NOMO-1 (cell line): ENCODE measurements at regions not wholly inside any gene's neighbourhood (a gene's known extent, or its start where the extent isn't known, plus 50 kb on each side); places are given as distances from the start of the nearest gene placed in this dataset.
"Not testable (repeated sequence)": the region's sequence is repeated elsewhere in the genome, so short reads cannot be mapped to it uniquely, and the experiment has no call there.

Experiments
- DNase-seq, 2 experiments: peaks; one replicate each; lab custom pipeline; 2025; ENCODE audit not compliant: unreplicated experiment in 2 of 2; lab: John Stamatoyannopoulos, UW

DNA sequence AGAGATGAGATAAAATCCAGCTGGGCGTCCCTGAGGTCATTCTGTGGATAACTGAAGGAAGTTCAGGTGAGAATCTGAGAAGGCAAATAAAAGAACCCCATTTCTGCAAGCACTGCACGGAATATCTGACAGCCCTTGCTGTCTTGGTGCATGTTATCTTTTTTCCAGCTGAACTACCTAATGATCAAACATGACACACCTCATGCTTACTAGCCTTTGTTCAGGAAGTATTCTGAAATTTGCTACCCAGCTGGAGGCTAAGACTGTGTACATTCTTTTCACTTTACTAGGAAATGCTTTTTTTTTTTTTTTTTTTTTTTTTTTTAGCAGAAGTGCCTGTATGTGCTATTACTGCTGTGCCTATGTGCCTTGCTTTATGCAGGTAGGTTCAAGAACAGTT lies 718.1 kb downstream of the SMARCA1 start:
- DNase-seq: no peak

- DNase-seq: no peak
These were observed 718.5 kb downstream of the SMARCA1 start for GRCh38 chrX:128804828-128805227.

GRCh38 chrX:128800138-128800537 lies 723.2 kb downstream of the SMARCA1 start:
- no peak for DNase-seq

DNA sequence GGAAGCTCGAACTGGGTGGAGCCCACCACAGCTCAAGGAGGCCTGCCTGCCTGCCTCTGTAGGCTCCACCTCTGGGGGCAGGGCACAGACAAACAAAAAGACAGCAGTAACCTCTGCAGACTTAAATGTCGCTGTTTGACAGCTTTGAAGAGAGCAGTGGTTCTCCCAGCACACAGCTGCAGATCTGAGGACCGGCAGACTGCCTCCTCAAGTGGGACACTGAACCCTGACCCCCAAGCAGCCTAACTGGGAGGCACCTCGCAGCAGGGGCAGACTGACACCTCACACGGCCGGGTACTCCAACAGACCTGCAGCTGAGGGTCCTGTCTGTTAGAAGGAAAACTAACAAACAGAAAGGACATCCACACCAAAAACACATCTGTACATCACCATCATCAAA lies 730.9 kb upstream of the ACTRT1 start:
- DNase-seq: not testable (repeated sequence)

DNA sequence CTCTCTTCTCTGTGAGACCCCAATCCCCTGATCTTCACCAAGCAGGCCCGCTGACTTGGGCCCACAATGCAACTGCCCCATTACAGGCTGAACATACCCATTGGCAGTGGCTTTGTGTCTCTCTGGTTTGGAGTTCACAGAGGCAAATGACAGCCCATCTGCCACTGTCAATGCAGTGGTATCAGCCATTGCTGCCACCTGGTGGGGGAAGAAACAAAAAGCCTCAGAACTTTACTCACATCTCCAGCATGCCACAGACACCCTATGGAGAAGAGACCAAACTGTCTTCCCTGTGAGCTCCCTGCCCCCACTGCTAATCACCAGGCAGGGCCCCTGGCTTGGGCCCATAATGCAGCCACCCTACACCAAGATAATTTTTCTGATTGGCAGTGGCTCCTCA lies 729.3 kb upstream of the ACTRT1 start:
- no peak for DNase-seq

DNA sequence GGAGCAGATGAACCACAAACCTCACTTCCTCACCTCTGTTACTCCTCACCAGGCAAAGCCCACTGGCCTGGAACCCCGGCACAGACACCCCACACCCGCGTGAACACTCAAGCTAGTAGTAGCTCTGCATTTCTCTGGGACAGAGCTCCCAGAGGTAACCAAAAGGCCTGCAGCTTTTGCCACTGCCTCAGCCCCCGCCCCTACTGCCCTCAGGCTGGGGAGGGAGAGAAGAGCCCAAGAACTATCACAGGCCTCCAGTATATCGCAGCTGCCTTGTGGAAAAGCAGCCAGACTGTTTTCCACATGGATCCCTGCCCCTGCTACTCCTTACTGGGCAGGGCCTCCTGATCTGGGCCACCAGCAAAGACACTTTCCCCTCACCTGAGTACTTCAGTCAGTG lies 728.7 kb upstream of the ACTRT1 start:
- no peak for DNase-seq

- no peak for DNase-seq
These were observed 717.3 kb upstream of the ACTRT1 start for GRCh38 chrX:128769495-128769894.

GRCh38 chrX:128759745-128760144 lies 707.5 kb upstream of the ACTRT1 start:
- DNase-seq: no peak

GRCh38 chrX:128759177-128759576 lies 707.0 kb upstream of the ACTRT1 start:
- no peak for DNase-seq

GRCh38 chrX:128754130-128754529 lies 701.9 kb upstream of the ACTRT1 start:
- no peak for DNase-seq

GRCh38 chrX:128739539-128739938 lies 687.3 kb upstream of the ACTRT1 start:
- no peak for DNase-seq

DNA sequence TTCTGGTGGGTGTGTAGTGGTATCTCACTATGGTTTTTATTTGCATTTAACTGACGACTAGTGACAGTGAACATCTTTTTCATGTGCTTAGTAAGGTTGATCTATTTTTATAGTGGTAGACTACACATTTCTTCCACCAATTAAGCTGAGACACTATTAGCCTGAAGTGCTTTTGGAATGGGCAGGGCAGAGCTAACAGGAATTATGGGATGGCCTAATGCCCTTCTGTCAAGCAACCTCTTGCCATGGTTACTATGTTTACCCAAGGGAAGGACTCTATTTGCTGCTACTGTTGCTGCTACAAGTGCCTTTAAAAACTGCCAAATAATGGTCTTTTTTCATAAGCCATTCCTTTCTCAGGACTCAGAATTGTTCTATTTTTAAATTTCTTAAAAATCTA lies 676.7 kb upstream of the ACTRT1 start:
- DNase-seq: no peak

GRCh38 chrX:128717635-128718578 lies 665.7 kb upstream of the ACTRT1 start:
- DNase-seq: no peak

DNA sequence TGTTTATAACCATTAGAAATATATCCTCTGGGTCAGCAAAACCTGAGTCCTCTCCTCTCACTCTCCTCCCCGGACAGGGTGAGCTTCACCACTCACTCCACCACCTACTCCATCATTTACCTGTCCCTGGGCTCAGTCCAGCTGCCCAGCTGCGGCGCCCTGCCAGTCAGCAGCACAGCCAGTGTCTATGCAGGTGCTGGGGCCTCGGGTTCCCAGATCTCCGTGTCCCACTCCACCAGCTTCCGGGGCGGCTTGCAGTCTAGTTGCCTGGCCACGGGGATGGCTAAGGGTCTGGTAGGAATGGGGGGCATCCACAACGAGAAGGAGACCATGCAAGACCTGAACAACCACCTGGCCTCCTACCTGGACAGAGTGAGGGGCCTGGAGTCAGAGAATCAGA lies 662.2 kb upstream of the ACTRT1 start:
- DNase-seq: no peak

DNA sequence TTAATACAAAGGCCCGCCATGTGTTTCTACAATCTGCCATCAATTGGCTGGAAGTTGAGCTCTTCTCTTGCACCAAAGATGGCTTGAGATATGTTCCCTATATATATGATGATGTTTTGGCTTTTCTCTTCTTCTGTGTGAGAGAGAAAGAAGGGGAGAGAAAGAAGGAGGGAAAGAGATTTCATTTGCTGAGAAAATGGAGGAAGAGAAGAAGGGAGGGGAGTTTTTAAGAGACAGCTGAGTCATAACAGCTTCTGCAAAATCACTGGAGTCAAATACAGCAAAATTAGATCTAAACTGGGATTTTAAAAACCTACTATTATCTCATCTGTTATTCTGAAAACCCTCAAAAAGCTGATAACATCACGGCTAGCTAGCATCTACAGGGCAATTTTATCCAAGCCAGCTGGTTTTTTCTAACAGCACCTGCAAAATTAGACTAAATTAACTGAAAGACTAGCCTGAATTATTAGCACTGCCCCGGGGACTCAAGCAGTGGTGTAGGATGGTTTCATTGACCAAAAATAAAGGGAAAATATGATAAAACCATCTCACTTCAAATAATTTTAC lies 647.6 kb upstream of the ACTRT1 start:
- no peak for DNase-seq

- no peak for DNase-seq
These were observed 646.5 kb upstream of the ACTRT1 start for GRCh38 chrX:128698573-128699181.

DNA sequence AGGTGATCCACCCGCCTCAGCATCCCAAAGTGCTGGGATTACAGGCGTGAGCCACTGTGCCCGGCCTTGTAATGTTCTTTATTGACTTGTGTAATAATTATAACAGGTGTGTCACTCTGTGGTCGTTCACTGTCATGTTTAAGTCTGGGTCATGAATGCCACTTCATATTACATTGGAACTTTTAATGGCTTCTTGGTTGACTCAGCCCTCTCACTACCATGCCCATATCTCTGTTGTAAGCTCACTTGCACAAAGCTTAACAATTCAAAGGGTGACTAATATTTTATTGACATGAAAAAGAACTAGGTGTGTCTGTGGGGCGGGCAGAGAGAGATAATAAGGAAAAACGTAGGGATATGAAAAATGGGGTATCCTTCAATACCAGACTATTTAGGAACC lies 639.7 kb upstream of the ACTRT1 start:
- DNase-seq: no peak

DNA sequence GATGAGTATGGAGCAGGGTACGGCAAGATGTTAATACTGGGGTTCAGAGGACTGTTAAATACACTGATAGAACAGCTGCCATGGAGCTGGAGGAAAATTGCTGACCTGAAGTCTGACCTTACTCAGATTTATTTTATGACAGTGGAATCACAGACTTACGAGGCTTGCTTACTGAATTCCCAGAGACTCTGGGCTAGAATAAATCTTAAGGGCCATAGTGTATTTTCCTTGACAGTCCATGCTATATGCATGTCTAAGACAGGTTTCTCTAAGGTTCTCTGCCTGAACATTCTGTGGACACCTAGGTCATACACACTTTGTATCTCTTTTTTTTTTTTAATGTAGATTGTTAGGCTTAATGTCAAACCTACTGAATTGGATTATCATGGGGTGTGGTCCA lies 633.2 kb upstream of the ACTRT1 start:
- DNase-seq: no peak

DNA sequence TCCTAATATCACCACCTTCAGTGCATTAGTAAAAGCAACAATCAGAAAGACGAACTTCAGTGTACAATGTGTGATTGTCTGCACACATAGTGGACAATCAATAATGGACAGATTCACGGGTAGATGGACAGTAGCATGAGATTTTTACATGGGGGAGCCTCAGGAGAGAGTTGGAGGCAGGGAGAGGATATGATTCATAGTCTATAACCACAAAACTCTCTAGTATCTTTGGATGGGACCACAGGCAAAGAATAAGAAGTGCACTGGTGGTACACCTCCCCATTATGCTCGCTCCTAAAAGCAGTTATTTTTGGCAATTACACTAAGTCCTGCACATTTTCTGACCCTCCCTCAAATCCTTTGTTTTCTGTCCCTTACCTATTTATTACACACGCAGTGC lies 624.4 kb upstream of the ACTRT1 start:
- DNase-seq: no peak

DNA sequence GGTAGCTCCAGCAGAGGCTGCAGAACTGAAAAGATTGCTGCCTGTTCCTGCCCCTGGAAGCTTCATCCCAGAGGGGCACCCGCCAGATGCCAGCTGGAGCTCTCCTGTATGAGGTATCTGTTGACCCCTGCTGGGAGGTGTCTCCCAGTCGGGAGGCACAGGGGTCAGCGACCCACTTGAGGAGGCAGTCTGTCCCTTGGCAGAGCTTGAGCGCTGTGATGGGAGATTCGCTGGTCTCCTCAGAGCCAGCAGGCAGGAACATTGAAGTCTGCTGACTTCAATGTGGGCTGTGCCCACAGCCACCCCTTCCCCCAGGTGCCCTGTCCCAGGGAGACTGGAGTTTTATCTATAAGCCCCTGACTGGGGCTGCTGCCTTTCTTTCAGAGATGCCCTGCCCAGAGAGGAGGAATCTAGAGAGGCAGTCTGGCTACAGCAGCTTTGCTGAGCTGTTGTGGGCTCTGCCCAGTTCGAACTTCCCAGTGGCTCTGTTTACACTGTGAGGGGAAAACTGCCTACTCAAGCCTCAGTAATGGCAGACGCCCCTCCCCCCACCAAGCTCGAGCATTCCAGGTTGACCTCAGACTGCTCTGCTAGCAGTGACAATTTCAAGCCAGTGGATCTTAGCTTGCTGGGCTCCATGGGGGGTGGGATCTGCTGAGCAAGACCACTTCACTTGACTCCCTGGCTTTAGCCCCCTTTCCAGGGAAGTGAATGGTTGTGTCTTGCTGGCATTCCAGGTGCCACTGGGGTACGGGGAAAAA lies 622.3 kb upstream of the ACTRT1 start:
- DNase-seq: not testable (repeated sequence)

- DNase-seq: no peak
These were observed 612.0 kb upstream of the ACTRT1 start for GRCh38 chrX:128664211-128664610.
